ENCODE measurements at regions not wholly inside any gene's neighbourhood (a gene's known extent, or its start where the extent isn't known, plus 50 kb on each side); places are given as distances from the start of the nearest gene placed in this dataset.
"Not testable (repeated sequence)": the region's sequence is repeated elsewhere in the genome, so short reads cannot be mapped to it uniquely, and the experiment has no call there.

DNA sequence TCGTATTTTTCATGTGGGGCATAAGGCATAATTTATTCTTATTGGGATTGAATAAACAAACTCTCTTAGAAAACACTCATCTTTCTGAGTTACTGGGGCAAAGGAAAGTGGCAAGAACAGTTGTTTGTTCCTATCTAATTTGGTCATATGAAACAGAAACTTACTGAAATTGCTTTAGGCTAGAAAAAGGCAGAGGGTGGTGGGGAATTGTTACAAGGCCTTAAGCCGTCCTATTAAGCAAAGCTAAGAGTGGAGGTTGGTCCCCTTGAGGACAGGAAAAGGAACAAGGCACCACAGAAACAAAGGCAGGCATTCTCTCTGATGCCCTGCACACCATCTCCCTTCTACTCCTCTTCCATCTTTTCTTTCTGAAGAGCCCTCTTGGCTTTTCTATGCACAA, 830.9 kb downstream of the EDEM1 start:
- no peaks in the 10 kb centered on the region for H3K4me1 Mint-ChIP-seq
- no peak overlapping the region for H3K27ac Mint-ChIP-seq (ENCODE audit: unreplicated experiment)
- TF ChIP-seq, protein P1, sequence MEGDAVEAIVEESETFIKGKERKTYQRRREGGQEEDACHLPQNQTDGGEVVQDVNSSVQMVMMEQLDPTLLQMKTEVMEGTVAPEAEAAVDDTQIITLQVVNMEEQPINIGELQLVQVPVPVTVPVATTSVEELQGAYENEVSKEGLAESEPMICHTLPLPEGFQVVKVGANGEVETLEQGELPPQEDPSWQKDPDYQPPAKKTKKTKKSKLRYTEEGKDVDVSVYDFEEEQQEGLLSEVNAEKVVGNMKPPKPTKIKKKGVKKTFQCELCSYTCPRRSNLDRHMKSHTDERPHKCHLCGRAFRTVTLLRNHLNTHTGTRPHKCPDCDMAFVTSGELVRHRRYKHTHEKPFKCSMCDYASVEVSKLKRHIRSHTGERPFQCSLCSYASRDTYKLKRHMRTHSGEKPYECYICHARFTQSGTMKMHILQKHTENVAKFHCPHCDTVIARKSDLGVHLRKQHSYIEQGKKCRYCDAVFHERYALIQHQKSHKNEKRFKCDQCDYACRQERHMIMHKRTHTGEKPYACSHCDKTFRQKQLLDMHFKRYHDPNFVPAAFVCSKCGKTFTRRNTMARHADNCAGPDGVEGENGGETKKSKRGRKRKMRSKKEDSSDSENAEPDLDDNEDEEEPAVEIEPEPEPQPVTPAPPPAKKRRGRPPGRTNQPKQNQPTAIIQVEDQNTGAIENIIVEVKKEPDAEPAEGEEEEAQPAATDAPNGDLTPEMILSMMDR (conservative IDR thresholded peaks at IDR 0.05) = no peak
- H3K9me3 Mint-ChIP-seq = peaks cover 6% of the 10 kb centered on the region
- H3K36me3 Mint-ChIP-seq (ENCODE audit: low read depth) = peaks cover 2% of the 10 kb centered on the region
- DNase-seq (ENCODE audit: low read depth, low spot score) = no peak
- H3K4me3 Mint-ChIP-seq = no peak overlapping the region
- H3K27me3 Mint-ChIP-seq (ENCODE audit: low read depth) = no peaks in the 10 kb centered on the region

DNA sequence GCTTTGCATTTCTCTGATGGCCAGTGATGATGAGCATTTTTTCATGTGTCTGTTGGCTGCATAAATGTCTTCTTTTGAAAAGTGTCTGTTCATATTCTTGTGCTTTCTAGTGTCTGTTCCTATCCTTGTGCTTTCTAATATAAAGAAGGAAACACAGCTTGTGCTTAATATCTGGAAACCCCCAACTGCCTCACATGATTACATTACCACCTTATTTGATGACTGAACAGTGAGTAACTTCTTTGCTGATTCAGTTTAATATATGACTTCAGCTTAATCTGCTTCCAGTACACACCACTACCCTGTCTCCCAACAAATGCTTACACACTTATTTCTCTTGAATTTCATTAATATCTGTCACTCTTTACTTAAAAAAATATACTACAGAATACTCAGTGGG, 835.1 kb downstream of the EDEM1 start:
- peaks cover 8% of the 10 kb centered on the region for H3K9me3 Mint-ChIP-seq
- DNase-seq (ENCODE audit: low read depth, low spot score) = no peak
- peaks cover 2% of the 10 kb centered on the region for H3K36me3 Mint-ChIP-seq (ENCODE audit: low read depth)
- TF ChIP-seq, protein P1 (conservative IDR thresholded peaks at IDR 0.05) = no peak
- H3K4me1 Mint-ChIP-seq = no peaks in the 10 kb centered on the region
- H3K27ac Mint-ChIP-seq (ENCODE audit: unreplicated experiment) = no peak overlapping the region
- no peak overlapping the region for H3K4me3 Mint-ChIP-seq
- H3K27me3 Mint-ChIP-seq (ENCODE audit: low read depth) = no peaks in the 10 kb centered on the region

DNA sequence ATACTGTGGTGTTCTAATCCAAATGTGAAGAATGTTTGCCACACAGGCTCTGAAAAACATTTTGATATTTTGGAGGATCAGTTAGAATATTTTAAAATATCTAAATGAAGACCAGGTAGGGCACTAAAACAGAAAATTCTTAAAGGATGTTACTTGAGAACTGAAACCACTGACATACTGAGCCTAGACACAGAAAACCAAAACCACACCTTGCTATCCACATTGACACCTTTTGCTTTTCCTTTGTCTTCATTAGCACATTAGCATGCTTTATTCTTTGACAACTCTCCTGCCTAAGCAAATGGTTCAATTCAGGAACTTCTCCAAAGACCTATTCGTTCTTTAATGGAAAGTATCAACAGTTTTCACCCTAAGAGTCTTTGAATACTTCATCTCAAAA, 835.9 kb upstream of the GRM7 start:
- no peaks in the 10 kb centered on the region for H3K27me3 Mint-ChIP-seq (ENCODE audit: low read depth)
- H3K27ac Mint-ChIP-seq (ENCODE audit: unreplicated experiment) = no peak overlapping the region
- no peak for DNase-seq (ENCODE audit: low read depth, low spot score)
- peaks cover 8% of the 10 kb centered on the region for H3K9me3 Mint-ChIP-seq
- TF ChIP-seq, protein P1 (conservative IDR thresholded peaks at IDR 0.05) = no peak
- H3K36me3 Mint-ChIP-seq (ENCODE audit: low read depth) = peaks cover 2% of the 10 kb centered on the region
- no peaks in the 10 kb centered on the region for H3K4me1 Mint-ChIP-seq
- H3K4me3 Mint-ChIP-seq = no peak overlapping the region

DNA sequence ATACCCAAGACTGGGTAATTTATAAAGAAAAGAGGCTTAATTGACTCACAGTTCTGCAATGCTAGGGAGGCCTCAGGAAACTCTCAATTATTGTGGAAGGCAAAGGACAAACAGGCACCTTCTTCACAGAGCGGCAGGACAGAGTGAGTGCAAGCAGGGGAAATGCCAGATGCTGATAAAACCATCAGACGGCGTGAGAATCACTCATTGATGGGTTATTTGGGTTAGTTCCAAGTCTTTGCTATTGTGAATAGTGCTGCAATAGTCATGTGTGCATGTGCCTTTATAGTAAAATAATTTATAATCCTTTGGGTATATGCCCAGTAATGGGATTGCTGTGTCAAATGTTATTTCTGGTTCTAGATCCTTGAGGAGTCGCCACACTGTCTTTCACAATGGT, 830.3 kb upstream of the GRM7 start:
- H3K4me3 Mint-ChIP-seq; H3K4me1 Mint-ChIP-seq; H3K27me3 Mint-ChIP-seq (ENCODE audit: low read depth); H3K27ac Mint-ChIP-seq (ENCODE audit: unreplicated experiment); DNase-seq (ENCODE audit: low read depth, low spot score); H3K36me3 Mint-ChIP-seq (ENCODE audit: low read depth): not testable (repeated sequence)
- peaks cover 14% of the 10 kb centered on the region for H3K9me3 Mint-ChIP-seq

DNA sequence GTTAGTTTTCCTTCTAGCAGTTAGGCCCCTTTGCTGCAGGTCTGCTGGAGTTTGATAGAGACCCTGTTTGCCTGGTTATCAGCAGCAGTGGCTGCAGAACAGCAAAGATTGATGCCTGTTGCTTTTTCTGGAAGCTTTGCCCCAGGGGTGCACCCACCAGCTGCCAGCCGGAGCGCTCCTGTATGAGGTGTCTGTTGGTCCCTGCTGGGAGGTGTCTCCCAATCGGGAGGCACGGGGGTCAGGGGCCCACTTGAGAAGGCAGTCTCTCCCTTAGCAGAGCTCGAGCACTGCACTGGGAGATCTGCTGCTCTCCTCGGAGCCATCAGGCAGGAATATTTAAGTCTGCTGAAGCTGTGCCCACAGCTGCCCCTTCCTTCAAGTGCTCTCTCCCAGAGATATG, 825.3 kb upstream of the GRM7 start:
- Mint-ChIP-seq H3K27me3 (ENCODE audit: low read depth) (no peaks in the 10 kb centered on the region), H3K9me3 (peaks cover 15% of the 10 kb centered on the region), H3K36me3 (ENCODE audit: low read depth) (peaks cover 7% of the 10 kb centered on the region), H3K4me1 (no peaks in the 10 kb centered on the region), H3K27ac (ENCODE audit: unreplicated experiment) (no peak overlapping the region), H3K4me3 (no peak overlapping the region)
- DNase-seq (ENCODE audit: low read depth, low spot score) = no peak
- TF ChIP-seq, protein P1 (conservative IDR thresholded peaks at IDR 0.05) = no peak

DNA sequence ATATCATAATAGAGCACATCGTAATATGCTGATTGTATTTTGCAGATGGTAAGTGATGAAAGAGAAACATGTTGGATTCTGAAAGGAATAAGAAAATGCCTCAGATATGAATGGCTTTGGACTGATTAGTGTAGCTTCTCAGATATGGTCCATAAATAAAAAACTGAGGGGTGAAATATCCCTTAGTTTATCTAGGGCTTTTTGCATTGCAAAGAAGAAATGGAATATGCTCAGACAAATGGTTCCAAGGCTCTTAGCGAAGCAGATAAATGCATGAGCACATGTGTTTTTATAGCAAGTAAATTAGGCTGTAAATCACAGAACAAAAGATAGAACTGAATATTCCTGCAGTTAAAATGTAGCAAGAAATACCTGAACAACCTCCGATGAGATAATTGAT, 820.9 kb upstream of the GRM7 start:
- DNase-seq (ENCODE audit: low read depth, low spot score) = no peak

More for the DNA sequence above, 820.9 kb upstream of the GRM7 start:
- TF ChIP-seq, protein P1 (conservative IDR thresholded peaks at IDR 0.05) = no peak
- H3K27ac Mint-ChIP-seq (ENCODE audit: unreplicated experiment) = no peak overlapping the region
- H3K36me3 Mint-ChIP-seq (ENCODE audit: low read depth) = peaks cover 3% of the 10 kb centered on the region
- no peaks in the 10 kb centered on the region for H3K27me3 Mint-ChIP-seq (ENCODE audit: low read depth)
- H3K4me3 Mint-ChIP-seq = no peak overlapping the region
- peaks cover 10% of the 10 kb centered on the region for H3K9me3 Mint-ChIP-seq
- H3K4me1 Mint-ChIP-seq = no peaks in the 10 kb centered on the region

Measured in neural crest cell (in vitro differentiated cells).